K562 (cell line): ENCODE measurements at regions not wholly inside any gene's neighbourhood (a gene's known extent, or its start where the extent isn't known, plus 50 kb on each side); places are given as distances from the start of the nearest gene placed in this dataset.

Source experiments
- ATAC-seq: fragments of 200-7000 bp; cut with Tn5 transposase; 3 replicates; pipeline ENCODE4 v1.9.1; 2020; ENCODE audit warnings: moderate library complexity
- BruUV-seq: library from RNA; stranded (reverse); fragments of 400-500 nt; replicated peaks from 2 replicates; lab custom pipeline; 2021; lab: Mats Ljungman, UMichigan
- CTCF ChIA-PET: fragments of 300-600 bp; formaldehyde crosslinking; extraction: SDS; loops from one replicate; lab custom pipeline; 2021; ENCODE audit warnings: low intra/inter-chr PET ratio; lab: Yijun Ruan, JAX
- POLR2A ChIA-PET: fragments of 300-600, 350-650 bp; sonication (Branson Sonifier 250); formaldehyde crosslinking; extraction: SDS; loops from one replicate; lab custom pipeline; 2021; ENCODE audit warnings: antibody characterized with exemption, inconsistent platforms; lab: Yijun Ruan, JAX
- DNase-seq, 4 experiments: peaks; one replicate each; pipeline versions ENCODE4 v3.0.0 to v3.0.0-alpha.2; 2011 to 2018; ENCODE audit warnings: low spot score in 3 of 4, mixed read lengths in 3 of 4; ENCODE audit errors: extremely low read depth in 1 of 4
- FAIRE-seq: peaks from 2 replicates; lab custom pipeline; 2011; peaks lifted over from hg19 to GRCh38; lab: Jason Lieb, UNC
- H2AFZ ChIP-seq: 2 replicates; pipeline ENCODE4 v1.6.0; 2011; ENCODE audit warnings: low read depth, low read length, control low read depth, inconsistent platforms
- H3K27ac ChIP-seq: fragments of 200-600 bp; 3 replicates; pipeline ENCODE4 v1.8.0; 2011; ENCODE audit warnings: low read depth, mild to moderate bottlenecking, control low read depth, inconsistent platforms, low read length, moderate library complexity, mixed read lengths; ENCODE audit errors: extremely low read depth
- H3K27me3 ChIP-seq, 2 experiments: fragments of 300-600 bp in 1 of 2; 2 replicates in 1 of 2; 3 replicates in 1 of 2; pipeline versions ENCODE4 v1.6.0 to v1.8.0; 2011; ENCODE audit warnings: inconsistent platforms in 2 of 2, low read length in 2 of 2, mild to moderate bottlenecking in 1 of 2, mixed read lengths in 1 of 2, moderate library complexity in 1 of 2; ENCODE audit not compliant: control insufficient read depth in 2 of 2, insufficient read depth in 2 of 2
- H3K36me3 ChIP-seq: fragments of 300-600 bp; 3 replicates; pipeline ENCODE4 v1.8.0; 2011; ENCODE audit warnings: mild to moderate bottlenecking, low read length, inconsistent platforms; ENCODE audit not compliant: control insufficient read depth, insufficient read depth
- H3K4me1 ChIP-seq, 2 experiments: fragments of 200-600 bp in 1 of 2; replicated peaks in 1 of 2; 2 replicates in 1 of 2; 3 replicates in 1 of 2; pipeline versions ENCODE4 v1.5.1 to v1.8.0; 2011; ENCODE audit warnings: inconsistent platforms in 2 of 2, low read length in 2 of 2, mild to moderate bottlenecking in 1 of 2, mixed read lengths in 1 of 2, moderate library complexity in 1 of 2; ENCODE audit not compliant: control insufficient read depth in 2 of 2, insufficient read depth in 2 of 2
- H3K4me2 ChIP-seq: 2 replicates; pipeline ENCODE4 v1.6.1; 2011; ENCODE audit warnings: low read length, control low read depth, inconsistent platforms, mixed read lengths; ENCODE audit not compliant: insufficient read depth
- H3K4me3 ChIP-seq: fragments of 200-600 bp; sonication (generic), shearing (Covaris generic); 2 replicates; pipeline ENCODE4 v1.5.1; 2016; ENCODE audit warnings: control low read depth, inconsistent platforms
- H3K79me2 ChIP-seq: fragments of 200-600 bp; 3 replicates; pipeline ENCODE4 v1.8.0; 2011; ENCODE audit warnings: low read length, inconsistent platforms; ENCODE audit not compliant: control insufficient read depth, insufficient read depth
- H3K9ac ChIP-seq, 2 experiments: 2 replicates each; pipeline versions ENCODE4 v1.6.0 to v1.6.1; 2011; ENCODE audit warnings: low read depth in 2 of 2, low read length in 2 of 2, control low read depth in 1 of 2, inconsistent platforms in 1 of 2, mild to moderate bottlenecking in 1 of 2, mixed read lengths in 1 of 2; ENCODE audit not compliant: insufficient read depth in 1 of 2
- H3K9me1 ChIP-seq: one replicate; pipeline ENCODE4 v1.6.0; 2011; ENCODE audit warnings: inconsistent platforms, mild to moderate bottlenecking, low read length, moderate library complexity; ENCODE audit not compliant: control insufficient read depth, insufficient read depth
- H3K9me3 ChIP-seq: replicated peaks from 2 replicates; pipeline ENCODE4 v1.5.1; 2011; ENCODE audit warnings: low read depth, low read length, inconsistent platforms; ENCODE audit not compliant: control insufficient read depth, insufficient read depth
- H4K20me1 ChIP-seq: replicated peaks from 2 replicates; pipeline ENCODE4 v1.6.1; 2011; ENCODE audit warnings: low read length, inconsistent platforms, mixed read lengths; ENCODE audit not compliant: control insufficient read depth, insufficient read depth
- BCL6 ChIP-seq: fragments of 250-450 bp; sonication (Bioruptor Pico); IDR thresholded peaks from 2 replicates; pipeline ENCODE4 v1.4.0; 2020
- EGR1 ChIP-seq: fragments of 450-650 bp; conservative IDR thresholded peaks from 2 replicates; pipeline ENCODE4 v1.6.1; 2017; ENCODE audit warnings: mild to moderate bottlenecking
- ELK1 ChIP-seq: sonication (generic); formaldehyde crosslinking; IDR thresholded peaks from 2 replicates; pipeline ENCODE4 v1.8.1; 2022; ENCODE audit warnings: missing genetic modification reagents
- HDAC8 ChIP-seq: fragments of 450-650 bp; IDR thresholded peaks from 2 replicates; pipeline ENCODE4 v1.6.1; 2016; ENCODE audit warnings: mild to moderate bottlenecking, missing genetic modification characterization, moderate library complexity, missing compliant biosample characterization
- RNF219 ChIP-seq: fragments of 250-450 bp; sonication (Bioruptor Pico); IDR thresholded peaks from 2 replicates; pipeline ENCODE4 v1.5.0; 2022; ENCODE audit warnings: mild to moderate bottlenecking
- ZNF282 ChIP-seq: sonication (generic); formaldehyde crosslinking; IDR thresholded peaks from 2 replicates; pipeline ENCODE4 v1.8.1; 2023; ENCODE audit warnings: missing genetic modification reagents
- WGBS: fragments of 100-300 bp; shearing (Covaris generic); methylation state at CpG from one replicate; pipeline ENCODE4 v1.1.6; 2016; ENCODE audit warnings: low coverage, mixed read lengths; ENCODE audit not compliant: insufficient coverage; ENCODE audit errors: missing lambda C conversion rate; 5-methylcytosine and 5-hydroxymethylcytosine counted together
- in situ Hi-C: fragments of 300-500 bp; cut with MboI; formaldehyde crosslinking; loops from 4 replicates; pipeline ENCODE4 v1.15.0; 2018; ENCODE audit warnings: inconsistent platforms, mixed read lengths
- intact Hi-C: fragments of 100-400 bp; cut with micrococcal nuclease; formaldehyde crosslinking; loops from 2 replicates; pipeline ENCODE4 v1.14.2; 2022
- TF ChIP-seq, protein P1 (sequence below): fragments of 450-650 bp; conservative IDR thresholded peaks from 2 replicates; pipeline ENCODE4 v1.6.1; 2016; ENCODE audit warnings: missing genetic modification characterization, low read depth, mild to moderate bottlenecking, missing compliant biosample characterization, moderate library complexity

GRCh38 chr15:96124436-96124835 lies 206.1 kb upstream of the NR2F2 start:
- no peaks in the 10 kb centered on the region for H3K79me2 ChIP-seq
- H3K9me3 ChIP-seq: no peaks in the 10 kb centered on the region
- WGBS: 86% methylated on average over 5 of the region's 5 CpGs
- H3K27ac ChIP-seq: no peak overlapping the region; the same call in 2 of the 3 replicates
- CTCF ChIA-PET: no interaction called here
- FAIRE-seq: no peak
- POLR2A ChIA-PET: interaction anchor here (1.7 kb wide), 1 partner anchor 203 kb away, joined by 5 read pairs; no protein-coding TSS in a partner anchor
- no peaks in the 10 kb centered on the region for H3K27me3 ChIP-seq
- H3K4me3 ChIP-seq: no peak overlapping the region
- peaks cover 5 to 33% of the 10 kb centered on the region in 2 experiments for H3K4me1 ChIP-seq
- intact Hi-C loops: no loop called here
- peak; percentile 6 for ATAC-seq
- H3K36me3 ChIP-seq: peaks cover 31% of the 10 kb centered on the region; the same call in 2 of the 3 replicates
- TF ChIP-seq ELK1 (CRISPR knock-in tag) (no peak), EGR1 (no peak), HDAC8 (tag) (no peak), BCL6 (no peak), RNF219 (no peak), ZNF282 (CRISPR knock-in tag) (no peak)
- TF ChIP-seq, protein P1, sequence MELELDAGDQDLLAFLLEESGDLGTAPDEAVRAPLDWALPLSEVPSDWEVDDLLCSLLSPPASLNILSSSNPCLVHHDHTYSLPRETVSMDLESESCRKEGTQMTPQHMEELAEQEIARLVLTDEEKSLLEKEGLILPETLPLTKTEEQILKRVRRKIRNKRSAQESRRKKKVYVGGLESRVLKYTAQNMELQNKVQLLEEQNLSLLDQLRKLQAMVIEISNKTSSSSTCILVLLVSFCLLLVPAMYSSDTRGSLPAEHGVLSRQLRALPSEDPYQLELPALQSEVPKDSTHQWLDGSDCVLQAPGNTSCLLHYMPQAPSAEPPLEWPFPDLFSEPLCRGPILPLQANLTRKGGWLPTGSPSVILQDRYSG (tag): no peak
- H4K20me1 ChIP-seq: no peaks in the 10 kb centered on the region
- peak overlapping the region; percentile 7; the same call in 1 of the 2 replicates for H3K4me2 ChIP-seq
- H2AFZ ChIP-seq: peak overlapping the region; percentile 62; the same call in 1 of the 2 replicates
- BruUV-seq: no TSS peak
- H3K9ac ChIP-seq: peak overlapping the region in 1 of 2 experiments; percentile 43; a peak in 2 of 4 replicates
- in situ Hi-C loops: no loop called here
- no peaks in the 10 kb centered on the region for H3K9me1 ChIP-seq
- no peak for DNase-seq
